HEK293 (cell line): ENCODE measurements at regions not wholly inside any gene's neighbourhood (a gene's known extent, or its start where the extent isn't known, plus 50 kb on each side); places are given as distances from the start of the nearest gene placed in this dataset.

Experiments
- CTCF ChIA-PET: fragments of 350-600 bp; formaldehyde crosslinking; extraction: SDS; loops from one replicate; lab custom pipeline; 2021; ENCODE audit warnings: antibody characterized with exemption; lab: Yijun Ruan, JAX
- POLR2A ChIA-PET: fragments of 300-600 bp; formaldehyde crosslinking; extraction: SDS; loops from one replicate; lab custom pipeline; 2020; ENCODE audit warnings: antibody characterized with exemption, inconsistent platforms; lab: Yijun Ruan, JAX
- H3K27ac ChIP-seq: fragments of 200-500 bp; sonication (Bioruptor generic); 2 replicates; pipeline ENCODE4 v1.5.1; 2014; ENCODE audit warnings: low read depth, low read length, control low read depth, inconsistent platforms; ENCODE audit errors: extremely low read depth
- H3K36me3 ChIP-seq, 2 experiments: fragments of 200-500 bp in 1 of 2; sonication (Bioruptor generic) in 1 of 2; 1 replicate in 1 of 2; 2 replicates in 1 of 2; pipeline ENCODE4 v1.5.1; 2014 to 2017; ENCODE audit warnings: inconsistent platforms in 2 of 2, low read length in 2 of 2; ENCODE audit not compliant: control insufficient read depth in 2 of 2, insufficient read depth in 1 of 2
- H3K4me1 ChIP-seq: fragments of 200-500 bp; sonication (Bioruptor generic); 2 replicates; pipeline ENCODE4 v1.5.1; 2014; ENCODE audit warnings: mild to moderate bottlenecking, low read length, inconsistent platforms; ENCODE audit not compliant: control insufficient read depth, insufficient read depth
- H3K4me3 ChIP-seq: 2 replicates; pipeline ENCODE4 v1.5.1; 2011; ENCODE audit warnings: low read depth, mild to moderate bottlenecking, control low read depth, low read length, moderate library complexity
- H3K9me3 ChIP-seq: fragments of 200-500 bp; sonication (Bioruptor generic); 2 replicates; pipeline ENCODE4 v1.5.1; 2014; ENCODE audit warnings: low read depth, low read length, inconsistent platforms; ENCODE audit not compliant: control insufficient read depth, insufficient read depth
- EGR2 ChIP-seq: fragments of 450-650 bp; formaldehyde crosslinking; IDR thresholded peaks from 2 replicates; pipeline ENCODE4 v1.5.1; 2016; ENCODE audit warnings: low read depth, missing biosample characterization, missing genetic modification characterization
- GLIS1 ChIP-seq: fragments of 450-650 bp; formaldehyde crosslinking; IDR thresholded peaks from 2 replicates; pipeline ENCODE4 v1.5.1; 2016; ENCODE audit warnings: missing biosample characterization, missing genetic modification characterization
- SCRT2 ChIP-seq: fragments of 450-650 bp; formaldehyde crosslinking; IDR thresholded peaks from 2 replicates; pipeline ENCODE4 v1.5.1; 2016; ENCODE audit warnings: missing biosample characterization, missing genetic modification characterization
- ZBTB17 ChIP-seq: fragments of 450-650 bp; formaldehyde crosslinking; IDR thresholded peaks from 2 replicates; pipeline ENCODE4 v1.5.1; 2016; ENCODE audit warnings: missing biosample characterization, missing genetic modification characterization
- ZBTB20 ChIP-seq: fragments of 450-650 bp; formaldehyde crosslinking; IDR thresholded peaks from 2 replicates; pipeline ENCODE4 v1.5.1; 2016; ENCODE audit warnings: missing biosample characterization, missing genetic modification characterization
- ZNF10 ChIP-seq: fragments of 450-650 bp; formaldehyde crosslinking; IDR thresholded peaks from 2 replicates; pipeline ENCODE4 v1.5.1; 2017; ENCODE audit warnings: missing biosample characterization, missing genetic modification characterization
- ZNF132 ChIP-seq: fragments of 450-650 bp; formaldehyde crosslinking; IDR thresholded peaks from 2 replicates; pipeline ENCODE4 v1.5.1; 2017; ENCODE audit warnings: missing biosample characterization, missing genetic modification characterization, borderline replicate concordance
- ZNF140 ChIP-seq: fragments of 450-650 bp; formaldehyde crosslinking; IDR thresholded peaks from 2 replicates; pipeline ENCODE4 v1.5.1; 2016; ENCODE audit warnings: missing biosample characterization, missing genetic modification characterization
- ZNF184 ChIP-seq: fragments of 450-650 bp; IDR thresholded peaks from 2 replicates; pipeline ENCODE4 v1.5.1; 2018; ENCODE audit warnings: missing biosample characterization, mild to moderate bottlenecking, missing genetic modification characterization
- ZNF214 ChIP-seq: fragments of 450-650 bp; formaldehyde crosslinking; IDR thresholded peaks from 2 replicates; pipeline ENCODE4 v1.5.1; 2017; ENCODE audit warnings: missing biosample characterization, mild to moderate bottlenecking, missing genetic modification characterization, borderline replicate concordance
- ZNF239 ChIP-seq: fragments of 450-650 bp; formaldehyde crosslinking; IDR thresholded peaks from 2 replicates; pipeline ENCODE4 v1.5.1; 2016; ENCODE audit warnings: missing biosample characterization, missing genetic modification characterization
- ZNF521 ChIP-seq: fragments of 450-650 bp; formaldehyde crosslinking; IDR thresholded peaks from 2 replicates; pipeline ENCODE4 v1.5.1; 2017; ENCODE audit warnings: missing biosample characterization, mild to moderate bottlenecking, missing genetic modification characterization
- ZNF629 ChIP-seq: fragments of 450-650 bp; formaldehyde crosslinking; IDR thresholded peaks from 2 replicates; pipeline ENCODE4 v1.5.1; 2017; ENCODE audit warnings: missing biosample characterization, missing genetic modification characterization
- ZXDB ChIP-seq: fragments of 450-650 bp; formaldehyde crosslinking; IDR thresholded peaks from 2 replicates; pipeline ENCODE4 v1.5.1; 2016; ENCODE audit warnings: missing biosample characterization, missing genetic modification characterization
- TF ChIP-seq, protein P1 (sequence below): fragments of 450-650 bp; formaldehyde crosslinking; IDR thresholded peaks from 2 replicates; pipeline ENCODE4 v1.5.1; 2016; ENCODE audit warnings: missing biosample characterization, missing genetic modification characterization
- TF ChIP-seq, protein P2 (sequence below): fragments of 450-650 bp; formaldehyde crosslinking; IDR thresholded peaks from 2 replicates; pipeline ENCODE4; 2016; ENCODE audit warnings: missing biosample characterization, missing genetic modification characterization
- TF ChIP-seq, protein P3 (sequence below): fragments of 450-650 bp; formaldehyde crosslinking; IDR thresholded peaks from 2 replicates; pipeline ENCODE4 v1.5.1; 2016; ENCODE audit warnings: missing biosample characterization, missing genetic modification characterization
- TF ChIP-seq, protein P4 (sequence below): fragments of 450-650 bp; formaldehyde crosslinking; IDR thresholded peaks from 2 replicates; pipeline ENCODE4 v1.5.1; 2016; ENCODE audit warnings: missing biosample characterization, missing genetic modification characterization

DNA sequence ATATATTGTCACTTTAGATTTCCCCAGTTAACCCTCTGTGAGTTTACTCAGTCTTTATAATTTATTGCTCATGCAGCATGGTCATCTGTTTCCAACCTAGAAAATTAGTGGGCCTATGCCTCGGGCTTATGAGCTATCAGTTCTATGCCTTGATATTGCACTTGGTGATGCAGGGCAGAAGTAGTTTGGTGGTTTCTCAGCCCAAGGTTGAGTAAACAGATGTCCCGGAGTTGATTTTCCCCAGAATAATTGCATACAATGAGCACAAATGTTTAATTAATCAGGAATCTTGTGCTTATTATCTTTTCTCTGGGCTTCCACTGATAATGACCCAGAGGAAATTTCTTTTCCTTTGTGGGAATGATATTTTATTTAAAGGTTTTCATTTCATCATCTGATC lies 474.0 kb downstream of the CCDC171 start (continued):
- TF ChIP-seq GLIS1 (tag by site-specific recombination) = no peak
- TF ChIP-seq ZNF521 (tag by site-specific recombination) = no peak
- TF ChIP-seq, protein P1, sequence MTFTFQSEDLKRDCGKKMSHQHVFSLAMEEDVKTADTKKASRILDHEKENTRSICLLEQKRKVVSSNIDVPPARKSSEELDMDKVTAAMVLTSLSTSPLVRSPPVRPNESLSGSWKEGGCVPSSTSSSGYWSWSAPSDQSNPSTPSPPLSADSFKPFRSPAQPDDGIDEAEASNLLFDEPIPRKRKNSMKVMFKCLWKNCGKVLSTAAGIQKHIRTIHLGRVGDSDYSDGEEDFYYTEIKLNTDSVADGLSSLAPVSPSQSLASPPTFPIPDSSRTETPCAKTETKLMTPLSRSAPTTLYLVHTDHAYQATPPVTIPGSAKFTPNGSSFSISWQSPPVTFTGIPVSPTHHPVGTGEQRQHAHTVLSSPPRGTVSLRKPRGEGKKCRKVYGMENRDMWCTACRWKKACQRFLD (tag by site-specific recombination) = no peak

DNA sequence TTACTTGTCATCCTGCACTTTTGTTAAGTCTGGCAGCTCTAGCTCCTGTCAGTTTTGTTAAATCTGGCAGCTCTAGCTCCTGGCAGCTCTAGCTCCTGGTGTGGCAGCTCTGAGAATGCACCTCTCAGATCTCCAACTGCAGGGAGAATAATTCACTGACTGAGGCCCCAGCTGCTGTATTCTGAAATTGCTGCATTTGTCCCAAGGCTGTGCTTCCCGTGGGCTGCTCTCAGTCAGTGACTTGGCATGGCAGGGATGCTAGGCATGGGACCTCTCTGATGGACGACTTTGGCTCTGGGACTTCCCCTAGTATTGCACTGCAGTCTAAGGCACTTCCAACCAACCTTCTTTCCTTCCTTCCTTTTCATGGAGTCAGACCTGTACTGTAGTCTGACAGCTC lies 475.7 kb downstream of the CCDC171 start:
- Histone ChIP-seq H3K27ac (no peak overlapping the region), H3K4me3 (no peak overlapping the region), H3K36me3 (no peaks in the 10 kb centered on the region), H3K4me1 (no peaks in the 10 kb centered on the region), H3K9me3 (no peaks in the 10 kb centered on the region)
- POLR2A ChIA-PET = no interaction called here
- CTCF ChIA-PET = interaction anchor here (1.1 to 1.7 kb wide), 2 partner anchors 11 to 105 kb away, joined by 4 to 9 read pairs; no protein-coding TSS in a partner anchor
- TF ChIP-seq, protein P2, sequence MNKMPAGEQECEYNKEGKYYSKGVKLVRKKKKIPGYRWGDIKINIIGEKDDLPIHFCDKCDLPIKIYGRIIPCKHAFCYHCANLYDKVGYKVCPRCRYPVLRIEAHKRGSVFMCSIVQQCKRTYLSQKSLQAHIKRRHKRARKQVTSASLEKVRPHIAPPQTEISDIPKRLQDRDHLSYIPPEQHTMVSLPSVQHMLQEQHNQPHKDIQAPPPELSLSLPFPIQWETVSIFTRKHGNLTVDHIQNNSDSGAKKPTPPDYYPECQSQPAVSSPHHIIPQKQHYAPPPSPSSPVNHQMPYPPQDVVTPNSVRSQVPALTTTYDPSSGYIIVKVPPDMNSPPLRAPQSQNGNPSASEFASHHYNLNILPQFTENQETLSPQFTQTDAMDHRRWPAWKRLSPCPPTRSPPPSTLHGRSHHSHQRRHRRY (tag by site-specific recombination) = no peak

DNA sequence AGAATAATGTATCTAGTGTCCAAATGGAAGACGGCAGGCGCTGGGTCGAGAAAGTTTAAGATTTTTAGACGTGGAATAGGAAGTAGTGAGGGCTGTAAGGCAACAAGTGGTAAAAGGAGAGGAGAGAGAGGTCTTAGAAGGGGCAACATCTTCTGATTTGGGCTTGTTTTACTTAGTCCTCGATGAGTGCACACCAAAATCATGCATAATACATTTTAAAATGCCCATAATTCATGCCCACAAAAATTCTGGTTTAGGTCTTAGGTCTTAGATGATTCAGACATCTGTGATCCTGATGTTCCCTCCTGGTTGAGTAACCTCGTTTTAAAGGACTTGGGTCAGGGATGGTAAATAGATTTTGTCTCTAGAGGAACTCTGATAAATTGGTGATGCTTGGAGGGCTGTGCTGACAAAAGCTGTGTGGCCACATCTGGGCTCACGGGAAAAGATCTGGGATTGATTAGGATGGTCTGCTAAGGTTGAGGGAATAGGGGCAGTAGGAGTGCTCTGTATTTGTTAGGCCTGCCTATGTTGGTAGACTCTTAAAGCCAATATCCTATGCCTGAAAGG lies 476.3 kb downstream of the CCDC171 start:
- Histone ChIP-seq H3K36me3 (no peaks in the 10 kb centered on the region), H3K4me3 (no peak overlapping the region), H3K9me3 (no peaks in the 10 kb centered on the region), H3K4me1 (no peaks in the 10 kb centered on the region), H3K27ac (no peak overlapping the region)
- TF ChIP-seq ZNF132 (tag by site-specific recombination) = no peak
- peak; percentile 32; the same call in 1 of the 2 replicates for TF ChIP-seq ZBTB17 (tag by site-specific recombination)
- POLR2A ChIA-PET = no interaction called here
- CTCF ChIA-PET = interaction anchor here (1.7 kb wide), 1 partner anchor 10 kb away, joined by 9 read pairs; no protein-coding TSS in a partner anchor

DNA sequence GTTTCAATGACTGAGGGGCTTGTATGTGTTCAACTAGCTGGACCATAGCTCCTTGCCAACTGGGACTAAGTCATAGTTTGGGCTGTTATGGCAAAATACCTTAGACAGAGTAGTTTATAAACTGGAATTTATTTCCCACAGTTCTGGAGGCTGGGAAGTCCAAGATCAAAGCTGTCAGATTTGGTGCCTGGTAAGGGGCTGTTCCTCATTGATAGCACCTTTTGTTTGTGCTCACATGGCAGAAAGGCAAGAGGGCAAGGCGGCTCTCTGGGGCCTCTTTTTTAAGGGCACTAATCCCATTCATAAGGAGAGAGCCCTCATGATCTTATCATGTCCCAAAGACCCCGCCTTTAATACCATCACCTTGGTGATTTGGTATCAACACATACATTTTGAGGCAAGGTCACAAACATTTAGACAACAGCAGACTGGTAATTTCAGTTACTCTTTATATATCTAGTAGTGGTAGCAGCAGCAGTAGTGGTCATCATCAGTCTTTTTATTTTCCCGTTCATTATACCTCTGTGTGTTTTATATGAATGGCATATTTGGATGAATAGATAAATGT lies 477.0 kb downstream of the CCDC171 start:
- no peak overlapping the region for H3K4me3 ChIP-seq
- no peak overlapping the region for H3K27ac ChIP-seq
- no peaks in the 10 kb centered on the region for H3K36me3 ChIP-seq
- H3K9me3 ChIP-seq = no peaks in the 10 kb centered on the region
- ChIA-PET CTCF (no interaction called here), POLR2A (no interaction called here)
- H3K4me1 ChIP-seq = no peaks in the 10 kb centered on the region
- no peak for TF ChIP-seq EGR2 (tag by site-specific recombination)
- no peak for TF ChIP-seq ZNF629 (tag by site-specific recombination)
- no peak for TF ChIP-seq ZNF184 (tag by site-specific recombination)
- TF ChIP-seq ZNF214 (tag by site-specific recombination) = no peak
- TF ChIP-seq ZBTB20 (tag by site-specific recombination) = no peak

DNA sequence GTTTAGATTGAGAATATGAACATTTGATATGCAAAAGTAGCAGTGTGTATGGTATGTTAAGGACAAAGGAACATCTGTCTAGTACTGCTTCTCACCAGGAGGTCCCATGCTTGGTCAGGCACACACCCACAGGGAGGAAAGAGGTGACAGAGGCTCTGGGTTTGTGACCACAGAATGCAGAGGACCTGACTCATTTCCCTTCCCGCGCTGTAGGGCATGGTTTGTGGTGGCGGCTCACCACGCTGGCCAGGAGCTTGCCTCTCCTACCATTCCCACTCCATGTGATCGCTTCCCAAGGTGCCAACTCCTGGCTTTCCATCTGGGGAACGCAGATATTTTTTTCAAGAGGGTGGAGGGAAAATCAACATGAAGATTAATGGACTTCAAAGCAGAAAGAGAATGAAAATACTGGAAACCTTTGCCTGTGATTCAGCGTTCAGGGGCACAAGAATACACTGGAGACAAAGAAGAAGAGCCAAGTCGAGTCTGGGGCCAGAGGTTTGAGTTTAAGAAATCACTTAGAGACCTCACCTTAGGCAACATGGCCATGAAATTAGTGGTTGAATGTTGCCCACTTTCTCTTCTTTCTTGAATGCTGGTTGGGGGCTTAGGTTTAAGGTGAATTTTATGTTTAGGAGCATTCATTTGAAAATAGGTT lies 477.8 kb downstream of the CCDC171 start:
- ChIA-PET POLR2A (no interaction called here), CTCF (interaction anchor here (0.6 to 1.3 kb wide), 2 partner anchors 104 to 758 kb away, joined by 3 to 4 read pairs; no protein-coding TSS in a partner anchor)
- H3K27ac ChIP-seq = no peak overlapping the region
- no peak overlapping the region for H3K4me3 ChIP-seq
- no peaks in the 10 kb centered on the region for H3K36me3 ChIP-seq
- no peaks in the 10 kb centered on the region for H3K4me1 ChIP-seq
- no peaks in the 10 kb centered on the region for H3K9me3 ChIP-seq
- TF ChIP-seq ZNF140 = no peak
- TF ChIP-seq, protein P3, sequence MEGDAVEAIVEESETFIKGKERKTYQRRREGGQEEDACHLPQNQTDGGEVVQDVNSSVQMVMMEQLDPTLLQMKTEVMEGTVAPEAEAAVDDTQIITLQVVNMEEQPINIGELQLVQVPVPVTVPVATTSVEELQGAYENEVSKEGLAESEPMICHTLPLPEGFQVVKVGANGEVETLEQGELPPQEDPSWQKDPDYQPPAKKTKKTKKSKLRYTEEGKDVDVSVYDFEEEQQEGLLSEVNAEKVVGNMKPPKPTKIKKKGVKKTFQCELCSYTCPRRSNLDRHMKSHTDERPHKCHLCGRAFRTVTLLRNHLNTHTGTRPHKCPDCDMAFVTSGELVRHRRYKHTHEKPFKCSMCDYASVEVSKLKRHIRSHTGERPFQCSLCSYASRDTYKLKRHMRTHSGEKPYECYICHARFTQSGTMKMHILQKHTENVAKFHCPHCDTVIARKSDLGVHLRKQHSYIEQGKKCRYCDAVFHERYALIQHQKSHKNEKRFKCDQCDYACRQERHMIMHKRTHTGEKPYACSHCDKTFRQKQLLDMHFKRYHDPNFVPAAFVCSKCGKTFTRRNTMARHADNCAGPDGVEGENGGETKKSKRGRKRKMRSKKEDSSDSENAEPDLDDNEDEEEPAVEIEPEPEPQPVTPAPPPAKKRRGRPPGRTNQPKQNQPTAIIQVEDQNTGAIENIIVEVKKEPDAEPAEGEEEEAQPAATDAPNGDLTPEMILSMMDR = no peak
- TF ChIP-seq ZXDB = no peak
- TF ChIP-seq ZNF10 (tag by site-specific recombination) = no peak
- TF ChIP-seq, protein P4, sequence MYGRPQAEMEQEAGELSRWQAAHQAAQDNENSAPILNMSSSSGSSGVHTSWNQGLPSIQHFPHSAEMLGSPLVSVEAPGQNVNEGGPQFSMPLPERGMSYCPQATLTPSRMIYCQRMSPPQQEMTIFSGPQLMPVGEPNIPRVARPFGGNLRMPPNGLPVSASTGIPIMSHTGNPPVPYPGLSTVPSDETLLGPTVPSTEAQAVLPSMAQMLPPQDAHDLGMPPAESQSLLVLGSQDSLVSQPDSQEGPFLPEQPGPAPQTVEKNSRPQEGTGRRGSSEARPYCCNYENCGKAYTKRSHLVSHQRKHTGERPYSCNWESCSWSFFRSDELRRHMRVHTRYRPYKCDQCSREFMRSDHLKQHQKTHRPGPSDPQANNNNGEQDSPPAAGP = no peak
- TF ChIP-seq SCRT2 = no peak
- no peak for TF ChIP-seq ZNF239
